ENCODE measurements at regions not wholly inside any gene's neighbourhood (a gene's known extent, or its start where the extent isn't known, plus 50 kb on each side); places are given as distances from the start of the nearest gene placed in this dataset.

GRCh38 chr16:9677301-9677653 is 505.0 kb downstream of the GRIN2A start:
- no peak for TF ChIP-seq REST (IDR thresholded peaks at IDR 0.05; ENCODE audit: insufficient replicate concordance, low read depth)
- TF ChIP-seq, protein P1, sequence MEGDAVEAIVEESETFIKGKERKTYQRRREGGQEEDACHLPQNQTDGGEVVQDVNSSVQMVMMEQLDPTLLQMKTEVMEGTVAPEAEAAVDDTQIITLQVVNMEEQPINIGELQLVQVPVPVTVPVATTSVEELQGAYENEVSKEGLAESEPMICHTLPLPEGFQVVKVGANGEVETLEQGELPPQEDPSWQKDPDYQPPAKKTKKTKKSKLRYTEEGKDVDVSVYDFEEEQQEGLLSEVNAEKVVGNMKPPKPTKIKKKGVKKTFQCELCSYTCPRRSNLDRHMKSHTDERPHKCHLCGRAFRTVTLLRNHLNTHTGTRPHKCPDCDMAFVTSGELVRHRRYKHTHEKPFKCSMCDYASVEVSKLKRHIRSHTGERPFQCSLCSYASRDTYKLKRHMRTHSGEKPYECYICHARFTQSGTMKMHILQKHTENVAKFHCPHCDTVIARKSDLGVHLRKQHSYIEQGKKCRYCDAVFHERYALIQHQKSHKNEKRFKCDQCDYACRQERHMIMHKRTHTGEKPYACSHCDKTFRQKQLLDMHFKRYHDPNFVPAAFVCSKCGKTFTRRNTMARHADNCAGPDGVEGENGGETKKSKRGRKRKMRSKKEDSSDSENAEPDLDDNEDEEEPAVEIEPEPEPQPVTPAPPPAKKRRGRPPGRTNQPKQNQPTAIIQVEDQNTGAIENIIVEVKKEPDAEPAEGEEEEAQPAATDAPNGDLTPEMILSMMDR (IDR thresholded peaks at IDR 0.05; ENCODE audit: insufficient read depth, low read length) = no peak
- TF ChIP-seq SPI1 (IDR thresholded peaks at IDR 0.05; ENCODE audit: borderline replicate concordance, low read depth) = no peak
- no peak for TF ChIP-seq POLR2AphosphoS5 (IDR thresholded peaks at IDR 0.05; ENCODE audit: low read depth)
- TF ChIP-seq GABPA (IDR thresholded peaks at IDR 0.05; ENCODE audit: low read depth) = no peak
- no peak overlapping the region for H3K27ac ChIP-seq (replicated peaks)

DNA sequence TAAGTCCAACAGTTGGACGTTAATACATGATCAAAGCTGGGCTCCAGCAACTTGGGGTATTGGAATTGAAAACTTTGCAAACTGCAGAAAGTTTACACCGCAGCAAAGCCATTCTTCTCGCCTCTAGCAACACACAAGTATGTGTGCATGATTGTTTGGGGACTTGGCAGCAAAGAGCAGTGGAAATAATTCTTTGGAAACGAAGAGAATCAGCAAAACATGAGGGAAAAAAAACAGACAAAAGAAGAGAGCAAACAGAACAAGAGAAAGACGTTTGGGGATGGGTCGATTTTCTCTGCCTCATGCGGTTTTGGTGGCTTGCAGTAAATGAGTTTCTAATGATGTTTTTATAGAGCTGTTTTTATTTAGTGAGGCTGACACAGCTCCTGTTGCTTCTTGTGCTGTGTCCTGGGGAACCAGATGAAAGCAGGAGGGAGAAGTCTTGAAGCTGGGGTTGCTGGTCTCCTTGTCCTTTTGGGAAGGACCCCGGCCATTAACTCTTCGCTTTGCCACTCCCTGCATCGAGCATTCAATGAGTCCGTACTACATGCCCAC is 502.9 kb downstream of the GRIN2A start:
- TF ChIP-seq POLR2AphosphoS5 (IDR thresholded peaks at IDR 0.05; ENCODE audit: low read depth) = no peak
- DNase-seq (ENCODE audit: low read depth in 1 of 2, low spot score in 1 of 2) = no peak
- no peak overlapping the region for H3K27ac ChIP-seq (replicated peaks)
- H3K4me3 ChIP-seq (replicated peaks; ENCODE audit: insufficient read depth, low read length) = no peak overlapping the region
- H3K27me3 ChIP-seq (ENCODE audit: insufficient read depth, poor library complexity, severe bottlenecking) = no peaks in the 10 kb centered on the region

More at GRCh38 chr16:9677301-9677653, 505.0 kb downstream of the GRIN2A start:
- H3K4me3 ChIP-seq (replicated peaks; ENCODE audit: insufficient read depth, low read length) = no peak overlapping the region
- no peak for DNase-seq (ENCODE audit: low read depth in 1 of 2, low spot score in 1 of 2)
- no peaks in the 10 kb centered on the region for H3K27me3 ChIP-seq (ENCODE audit: insufficient read depth, poor library complexity, severe bottlenecking)

- Histone ChIP-seq H3K27me3 (ENCODE audit: insufficient read depth, poor library complexity, severe bottlenecking) (no peaks in the 10 kb centered on the region), H3K4me3 (replicated peaks; ENCODE audit: insufficient read depth, low read length) (no peak overlapping the region), H3K27ac (replicated peaks) (no peak overlapping the region)
- no peak for DNase-seq (ENCODE audit: low read depth in 1 of 2, low spot score in 1 of 2)
- TF ChIP-seq REST (IDR thresholded peaks at IDR 0.05; ENCODE audit: insufficient replicate concordance, low read depth) (no peak), SPI1 (IDR thresholded peaks at IDR 0.05; ENCODE audit: borderline replicate concordance, low read depth) (no peak), POLR2AphosphoS5 (IDR thresholded peaks at IDR 0.05; ENCODE audit: low read depth) (no peak), GABPA (IDR thresholded peaks at IDR 0.05; ENCODE audit: low read depth) (no peak)
- TF ChIP-seq, protein P1 (IDR thresholded peaks at IDR 0.05; ENCODE audit: insufficient read depth, low read length) = no peak
Observed at GRCh38 chr16:9680019-9680655, 502.1 kb downstream of the GRIN2A start.

GRCh38 chr16:9680968-9681367 is 501.3 kb downstream of the GRIN2A start:
- Histone ChIP-seq H3K4me3 (replicated peaks; ENCODE audit: insufficient read depth, low read length) (no peak overlapping the region), H3K27me3 (ENCODE audit: insufficient read depth, poor library complexity, severe bottlenecking) (no peaks in the 10 kb centered on the region), H3K27ac (replicated peaks) (no peak overlapping the region)
- no peak for DNase-seq (ENCODE audit: low read depth in 1 of 2, low spot score in 1 of 2)
- TF ChIP-seq, protein P1 (IDR thresholded peaks at IDR 0.05; ENCODE audit: insufficient read depth, low read length) = no peak
- TF ChIP-seq POLR2AphosphoS5 (IDR thresholded peaks at IDR 0.05; ENCODE audit: low read depth) (no peak), GABPA (IDR thresholded peaks at IDR 0.05; ENCODE audit: low read depth) (no peak), REST (IDR thresholded peaks at IDR 0.05; ENCODE audit: insufficient replicate concordance, low read depth) (no peak), SPI1 (IDR thresholded peaks at IDR 0.05; ENCODE audit: borderline replicate concordance, low read depth) (no peak)
